NCI-H1092 (cell line): ENCODE measurements at regions not wholly inside any gene's neighbourhood (a gene's known extent, or its start where the extent isn't known, plus 50 kb on each side); places are given as distances from the start of the nearest gene placed in this dataset.

Source experiments
- DNase-seq: peaks from one replicate; lab custom pipeline; 2025; lab: John Stamatoyannopoulos, UW

- DNase-seq = no peak
Observed at GRCh38 chr22:49567899-49568750, 259.5 kb downstream of the BRD1 start.

- no peak for DNase-seq
Observed at GRCh38 chr22:49566693-49567092, 261.0 kb downstream of the BRD1 start.

DNA sequence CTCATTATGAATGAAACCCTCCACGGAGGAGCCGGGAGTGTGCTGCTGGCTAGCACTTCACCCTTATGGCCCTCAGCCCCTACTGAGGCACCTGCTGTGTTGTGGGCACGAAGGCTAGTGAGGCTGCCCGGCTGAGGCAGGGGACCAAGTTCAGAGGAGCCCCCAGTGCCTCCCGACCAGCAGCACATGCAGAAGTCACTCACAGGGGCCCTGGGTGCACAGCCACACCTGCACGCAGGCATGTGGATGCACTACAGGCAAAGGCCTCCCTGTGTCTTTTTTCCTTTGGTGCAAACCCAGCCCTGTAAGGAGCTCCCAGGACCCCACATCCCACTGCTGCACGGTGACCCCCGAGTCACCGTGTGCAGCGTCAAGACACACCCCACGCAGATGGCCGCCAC is 261.5 kb downstream of the BRD1 start:
- no peak for DNase-seq

DNA sequence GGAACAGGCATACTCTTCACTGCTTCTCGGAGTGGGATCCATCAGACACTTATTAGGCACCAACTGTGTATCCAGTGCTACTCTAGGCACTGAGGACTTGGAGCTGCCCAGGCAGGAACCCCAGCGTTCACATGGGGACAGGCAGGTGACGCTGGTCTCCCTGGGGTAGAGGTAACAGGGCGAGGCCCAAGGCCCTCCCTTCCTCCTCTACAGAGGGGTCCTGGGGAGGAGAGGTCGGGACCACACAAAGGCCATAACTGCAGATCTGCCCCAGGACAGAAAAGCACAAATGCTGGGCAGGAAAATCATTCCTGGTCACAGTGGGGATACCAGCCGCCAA is 262.2 kb downstream of the BRD1 start:
- no peak for DNase-seq

GRCh38 chr22:49564666-49565515 is 262.8 kb downstream of the BRD1 start:
- no peak for DNase-seq

DNA sequence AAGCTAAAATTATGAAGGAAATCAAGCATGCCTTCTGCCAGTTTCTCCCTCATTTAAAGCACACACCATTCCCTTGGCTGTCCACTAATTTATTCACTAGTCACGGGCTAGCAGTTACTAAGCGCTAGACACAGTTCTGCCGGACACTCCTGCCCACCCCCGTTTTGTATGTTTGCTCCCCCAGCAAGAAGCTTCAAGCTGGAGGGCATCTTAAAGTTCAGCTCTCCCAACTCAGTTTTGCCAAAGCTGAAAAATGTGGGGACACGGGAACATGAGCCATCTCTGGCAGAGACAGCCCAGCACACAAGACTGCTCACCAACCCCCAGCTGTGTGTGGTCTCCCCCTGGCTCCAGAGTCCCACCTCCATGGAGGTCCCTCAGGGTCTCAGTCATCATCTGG is 263.6 kb downstream of the BRD1 start:
- no peak for DNase-seq

DNA sequence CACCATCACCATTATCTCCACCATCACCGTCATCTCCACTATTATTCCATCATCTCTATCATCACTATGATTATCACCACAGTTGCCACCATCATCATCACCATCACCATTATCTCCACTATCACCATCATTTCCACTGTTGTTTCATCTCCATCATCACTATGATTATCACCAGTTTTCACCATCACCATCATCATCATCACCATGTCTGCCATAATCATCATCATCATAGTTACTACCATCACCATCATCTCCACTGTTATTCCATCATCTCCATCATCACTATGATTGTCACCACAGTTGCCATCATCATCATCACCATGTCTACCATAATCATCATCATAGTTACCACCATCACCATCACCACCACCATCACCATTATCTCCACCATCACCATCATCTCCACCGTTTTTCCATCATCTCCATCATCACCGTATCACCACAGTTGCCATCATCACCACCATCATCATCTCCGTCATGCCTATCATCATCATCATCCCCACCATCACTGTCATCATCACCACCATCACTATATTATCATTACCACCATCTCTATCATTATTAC is 264.9 kb downstream of the BRD1 start:
- DNase-seq = no peak

GRCh38 chr22:49561976-49562375 is 265.7 kb downstream of the BRD1 start:
- no peak for DNase-seq

- DNase-seq = no peak
Observed at GRCh38 chr22:49561338-49561737, 266.3 kb downstream of the BRD1 start.

- DNase-seq = no peak
Observed at GRCh38 chr22:49555526-49555925, 272.1 kb downstream of the BRD1 start.

GRCh38 chr22:49554741-49555140 is 272.9 kb downstream of the BRD1 start:
- no peak for DNase-seq

DNA sequence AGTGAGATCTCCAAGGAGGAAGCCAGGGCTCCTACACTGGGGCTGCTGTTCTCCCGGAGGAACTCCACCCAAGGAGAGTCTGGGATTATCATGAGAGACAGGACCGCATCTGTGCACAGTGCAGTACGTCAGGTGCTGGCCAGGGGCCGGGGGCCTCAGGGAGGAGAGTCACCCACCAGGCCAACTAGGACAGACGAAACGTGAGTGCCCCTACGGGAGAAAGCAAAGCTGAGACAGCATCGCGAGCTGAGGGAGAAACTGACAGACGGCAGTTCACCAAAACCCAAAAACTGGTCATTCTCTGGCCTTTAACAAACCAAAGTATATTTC is 273.4 kb downstream of the BRD1 start:
- no peak for DNase-seq

- DNase-seq = no peak
Observed at GRCh38 chr22:49553518-49554295, 274.0 kb downstream of the BRD1 start.

GRCh38 chr22:49553076-49553475 is 274.6 kb downstream of the BRD1 start:
- DNase-seq = no peak

- DNase-seq = no peak
Observed at GRCh38 chr22:49551897-49552614, 275.6 kb downstream of the BRD1 start.

- DNase-seq = no peak
Observed at GRCh38 chr22:49551446-49551845, 276.2 kb downstream of the BRD1 start.

DNA sequence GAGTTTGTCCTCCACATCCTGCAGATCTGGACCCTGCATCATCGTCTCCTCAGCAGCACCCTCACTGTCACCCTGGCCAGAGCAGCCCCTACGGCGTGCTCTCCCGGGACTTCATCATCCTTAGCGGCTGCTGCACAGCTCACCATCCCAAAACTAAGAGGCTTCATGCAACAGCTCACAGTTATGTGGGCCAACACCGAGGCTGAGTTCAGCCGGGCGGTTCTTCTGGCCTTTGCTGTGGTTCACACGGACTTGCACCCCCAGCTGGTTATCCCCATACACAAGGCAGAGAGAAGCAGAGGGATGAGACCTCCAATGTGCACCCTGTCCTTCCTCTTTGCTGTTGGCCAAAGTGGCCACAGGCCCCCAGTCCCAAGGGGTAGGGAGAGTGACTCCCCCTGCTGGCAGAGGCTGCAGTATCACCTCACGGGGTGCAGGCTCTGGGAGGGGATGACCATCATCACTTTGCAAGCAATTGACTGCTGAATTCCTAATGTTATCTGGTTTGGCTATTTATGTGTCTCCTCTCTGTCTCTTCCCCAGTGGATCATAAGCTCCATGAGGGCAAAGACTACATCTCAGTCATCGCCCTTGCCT is 276.8 kb downstream of the BRD1 start:
- DNase-seq = no peak

- no peak for DNase-seq
Observed at GRCh38 chr22:49550141-49550430, 277.6 kb downstream of the BRD1 start.

DNA sequence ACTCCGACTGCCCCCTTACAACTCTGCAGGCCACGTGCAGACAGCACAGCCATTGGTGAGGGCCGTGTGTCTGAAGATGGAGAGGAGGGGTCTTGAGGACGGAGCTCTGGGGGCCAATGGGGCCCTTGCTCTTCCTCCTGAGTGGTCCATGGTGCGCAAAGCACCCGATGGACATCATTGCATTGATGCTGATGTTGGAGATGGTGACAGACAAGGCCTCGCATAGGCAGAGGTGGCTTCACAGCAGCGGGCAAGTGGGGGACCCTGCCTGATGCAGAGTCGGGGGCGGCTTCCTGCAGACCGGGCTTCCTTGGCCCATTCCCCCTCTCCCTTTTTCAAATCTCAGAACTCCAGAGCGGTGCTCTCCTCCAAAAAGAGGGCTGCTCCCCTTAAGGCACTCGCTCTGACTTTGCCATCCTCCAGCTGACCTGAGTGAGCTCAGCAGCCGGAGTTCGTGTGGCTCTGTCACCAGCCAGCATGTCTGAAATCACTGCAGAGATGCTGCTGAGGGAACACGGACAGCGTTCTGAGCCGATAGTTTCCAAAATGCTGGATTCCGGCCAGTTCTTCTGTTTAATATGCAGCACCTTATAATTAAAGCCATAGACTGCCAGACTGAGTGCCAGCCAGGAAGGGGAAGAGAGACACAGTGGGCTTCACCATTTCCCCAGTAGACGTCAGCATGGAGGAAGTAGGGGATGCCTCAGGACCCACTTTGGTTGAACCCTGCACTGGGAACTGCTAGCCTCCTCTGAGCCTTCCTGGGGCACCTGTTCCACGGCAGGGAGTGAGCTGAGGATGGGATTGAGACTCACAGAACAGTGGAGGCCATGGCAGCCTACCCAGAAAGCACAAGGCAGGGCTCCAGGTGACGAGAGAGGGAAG is 278.2 kb downstream of the BRD1 start:
- no peak for DNase-seq
